Tibial nerve (tissue), 4 donors: ENCODE measurements at regions not wholly inside any gene's neighbourhood (a gene's known extent, or its start where the extent isn't known, plus 50 kb on each side); places are given as distances from the start of the nearest gene placed in this dataset.

Source experiments
- EP300 ChIP-seq, 2 donors: sonication (generic); formaldehyde crosslinking; IDR thresholded peaks; one replicate each; pipeline ENCODE4 v1.6.1; 2017; ENCODE audit warnings: antibody characterized with exemption in 2 of 2, mild to moderate bottlenecking in 1 of 2
- POLR2A ChIP-seq, 2 donors: fragments of 450-650 bp; IDR thresholded peaks; one replicate each; pipeline ENCODE4 v1.6.1; 2017; ENCODE audit warnings: antibody characterized with exemption in 2 of 2, mild to moderate bottlenecking in 2 of 2, moderate library complexity in 2 of 2
- TF ChIP-seq, protein P1 (sequence below), 5 experiments: fragments of 200-600 bp in 3 of 5; fragments of 450-650 bp in 2 of 5; sonication (generic) in 3 of 5; IDR thresholded peaks; one replicate each; pipeline ENCODE4 v1.5.1; 2016 to 2019; ENCODE audit warnings: antibody characterized with exemption in 5 of 5, mild to moderate bottlenecking in 3 of 5, moderate library complexity in 2 of 5

DNA sequence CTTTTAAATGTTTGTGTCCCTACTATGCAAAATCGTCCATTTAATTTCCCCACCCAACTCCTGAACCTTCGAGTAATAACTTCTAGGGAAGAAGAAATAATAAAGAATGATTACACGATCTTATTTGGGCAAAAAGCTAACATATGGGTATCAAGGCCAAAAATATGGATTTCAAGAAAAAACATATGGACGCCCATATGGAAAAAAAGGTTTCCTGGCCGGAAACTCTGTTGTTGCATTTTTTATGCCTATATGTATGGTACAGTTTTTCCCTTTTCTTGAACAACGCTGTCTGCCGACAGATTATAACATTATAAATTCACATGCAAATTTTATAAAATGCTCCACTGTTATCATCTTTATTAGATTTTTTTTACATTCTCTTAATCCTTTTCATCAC, 167.6 kb upstream of the ESRRG start:
- TF ChIP-seq, protein P1, sequence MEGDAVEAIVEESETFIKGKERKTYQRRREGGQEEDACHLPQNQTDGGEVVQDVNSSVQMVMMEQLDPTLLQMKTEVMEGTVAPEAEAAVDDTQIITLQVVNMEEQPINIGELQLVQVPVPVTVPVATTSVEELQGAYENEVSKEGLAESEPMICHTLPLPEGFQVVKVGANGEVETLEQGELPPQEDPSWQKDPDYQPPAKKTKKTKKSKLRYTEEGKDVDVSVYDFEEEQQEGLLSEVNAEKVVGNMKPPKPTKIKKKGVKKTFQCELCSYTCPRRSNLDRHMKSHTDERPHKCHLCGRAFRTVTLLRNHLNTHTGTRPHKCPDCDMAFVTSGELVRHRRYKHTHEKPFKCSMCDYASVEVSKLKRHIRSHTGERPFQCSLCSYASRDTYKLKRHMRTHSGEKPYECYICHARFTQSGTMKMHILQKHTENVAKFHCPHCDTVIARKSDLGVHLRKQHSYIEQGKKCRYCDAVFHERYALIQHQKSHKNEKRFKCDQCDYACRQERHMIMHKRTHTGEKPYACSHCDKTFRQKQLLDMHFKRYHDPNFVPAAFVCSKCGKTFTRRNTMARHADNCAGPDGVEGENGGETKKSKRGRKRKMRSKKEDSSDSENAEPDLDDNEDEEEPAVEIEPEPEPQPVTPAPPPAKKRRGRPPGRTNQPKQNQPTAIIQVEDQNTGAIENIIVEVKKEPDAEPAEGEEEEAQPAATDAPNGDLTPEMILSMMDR (IDR thresholded peaks at IDR 0.05), result no peak
- TF ChIP-seq EP300 (IDR thresholded peaks at IDR 0.05) (no peak), POLR2A (IDR thresholded peaks at IDR 0.05) (no peak)
